H9 (cell line): ENCODE measurements at regions not wholly inside any gene's neighbourhood (a gene's known extent, or its start where the extent isn't known, plus 50 kb on each side); places are given as distances from the start of the nearest gene placed in this dataset.

Experiments used
- DNase-seq: peaks from one replicate; pipeline ENCODE4 v3.0.0-alpha.2; 2017
- H2AFZ ChIP-seq: one replicate; pipeline ENCODE4 v1.6.1; 2013; ENCODE audit warnings: mild to moderate bottlenecking, low read length, control low read depth, moderate library complexity
- H2AK5ac ChIP-seq: 2 replicates; pipeline ENCODE4 v1.6.1; 2013; ENCODE audit warnings: low read length, control low read depth, mixed read lengths; ENCODE audit not compliant: insufficient read length
- H2BK120ac ChIP-seq: one replicate; pipeline ENCODE4 v1.6.1; 2013; ENCODE audit warnings: low read depth, mild to moderate bottlenecking, low read length, control low read depth, inconsistent platforms; ENCODE audit not compliant: poor library complexity, severe bottlenecking
- H2BK12ac ChIP-seq: 2 replicates; pipeline ENCODE4 v1.6.1; 2013; ENCODE audit warnings: low read length, control low read depth, mixed read lengths, low read depth; ENCODE audit not compliant: insufficient read length
- H2BK15ac ChIP-seq: 2 replicates; pipeline ENCODE4 v1.6.1; 2013; ENCODE audit warnings: low read depth, low read length, control low read depth
- H2BK20ac ChIP-seq: one replicate; pipeline ENCODE4 v1.6.1; 2013; ENCODE audit warnings: low read depth, mild to moderate bottlenecking, low read length, control low read depth, inconsistent platforms; ENCODE audit not compliant: poor library complexity, severe bottlenecking
- H2BK5ac ChIP-seq: 2 replicates; pipeline ENCODE4 v1.6.1; 2013; ENCODE audit warnings: low read length, control low read depth, mixed read lengths; ENCODE audit not compliant: insufficient read length
- H3K14ac ChIP-seq: 2 replicates; pipeline ENCODE4 v1.6.1; 2013; ENCODE audit warnings: low read length, control low read depth; ENCODE audit not compliant: insufficient read depth
- H3K18ac ChIP-seq: 2 replicates; pipeline ENCODE4 v1.6.1; 2013; ENCODE audit warnings: low read depth, mild to moderate bottlenecking, mixed read lengths, low read length, control low read depth; ENCODE audit not compliant: insufficient read length
- H3K23ac ChIP-seq: 2 replicates; pipeline ENCODE4 v1.6.1; 2013; ENCODE audit warnings: low read length, control low read depth, mixed read lengths, low read depth; ENCODE audit not compliant: insufficient read length
- H3K23me2 ChIP-seq: 2 replicates; pipeline ENCODE4 v1.6.1; 2013; ENCODE audit warnings: low read depth, mild to moderate bottlenecking, mixed read lengths, low read length, control low read depth; ENCODE audit not compliant: insufficient read length, poor library complexity, severe bottlenecking
- H3K27ac ChIP-seq: 2 replicates; pipeline ENCODE4 v1.5.1; 2013; ENCODE audit warnings: low read length, control low read depth, mixed read lengths, low read depth; ENCODE audit not compliant: insufficient read length
- H3K27me3 ChIP-seq: 2 replicates; pipeline ENCODE4 v1.6.1; 2013; ENCODE audit warnings: low read length, control low read depth, inconsistent platforms; ENCODE audit not compliant: insufficient read depth
- H3K4ac ChIP-seq: 2 replicates; pipeline ENCODE4 v1.6.1; 2013; ENCODE audit warnings: low read depth, mild to moderate bottlenecking, control low read depth, inconsistent platforms, low read length, moderate library complexity
- H3K4me1 ChIP-seq: 2 replicates; pipeline ENCODE4 v1.6.1; 2013; ENCODE audit warnings: low read length, control low read depth, inconsistent platforms; ENCODE audit not compliant: insufficient read depth
- H3K4me2 ChIP-seq: 2 replicates; pipeline ENCODE4 v1.6.1; 2013; ENCODE audit warnings: low read length, control low read depth, mixed read lengths; ENCODE audit not compliant: insufficient read length, insufficient read depth
- H3K56ac ChIP-seq: 2 replicates; pipeline ENCODE4 v1.6.1; 2013; ENCODE audit warnings: low read depth, mild to moderate bottlenecking, mixed read lengths, low read length, control low read depth; ENCODE audit not compliant: insufficient read length
- H3K79me1 ChIP-seq: 2 replicates; pipeline ENCODE4 v1.6.1; 2013; ENCODE audit warnings: low read depth, mild to moderate bottlenecking, moderate library complexity, low read length, control low read depth, inconsistent platforms; ENCODE audit not compliant: insufficient read depth, poor library complexity, severe bottlenecking
- H3K79me2 ChIP-seq: 2 replicates; pipeline ENCODE4 v1.6.1; 2013; ENCODE audit warnings: low read length, control low read depth, inconsistent platforms; ENCODE audit not compliant: insufficient read depth
- H3K9ac ChIP-seq: 2 replicates; pipeline ENCODE4 v1.6.1; 2013; ENCODE audit warnings: low read length, control low read depth, mixed read lengths; ENCODE audit not compliant: insufficient read length; ENCODE audit errors: extremely low read depth
- H3K9me3 ChIP-seq: one replicate; pipeline ENCODE4 v1.6.1; 2013; ENCODE audit warnings: low read depth, low read length, inconsistent platforms; ENCODE audit not compliant: control insufficient read depth
- H3T11ph ChIP-seq: one replicate; pipeline ENCODE4 v1.6.1; 2013; ENCODE audit warnings: mild to moderate bottlenecking, low read length, control low read depth, inconsistent platforms
- H4K20me1 ChIP-seq: one replicate; pipeline ENCODE4 v1.6.1; 2013; ENCODE audit not compliant: control insufficient read depth, insufficient read length, insufficient read depth
- H4K5ac ChIP-seq: 2 replicates; pipeline ENCODE4 v1.6.1; 2013; ENCODE audit warnings: low read depth, mild to moderate bottlenecking, mixed read lengths, low read length, control low read depth; ENCODE audit not compliant: insufficient read length
- H4K8ac ChIP-seq: replicated peaks from 2 replicates; pipeline ENCODE4 v1.6.1; 2013; ENCODE audit warnings: low read length, control low read depth, mixed read lengths, low read depth; ENCODE audit not compliant: insufficient read length
- H4K91ac ChIP-seq: 2 replicates; pipeline ENCODE4 v1.6.1; 2013; ENCODE audit warnings: low read depth, mild to moderate bottlenecking, moderate library complexity, mixed read lengths, low read length, control low read depth; ENCODE audit not compliant: insufficient read length
- H3K27ac Mint-ChIP-seq, 3 experiments: 2 replicates in 2 of 3; 3 replicates in 1 of 3; pipeline ENCODE4 v1.8.0; 2020 to 2021; ENCODE audit warnings: mixed read lengths in 3 of 3, mild to moderate bottlenecking in 1 of 3, moderate library complexity in 1 of 3
- H3K27me3 Mint-ChIP-seq: 2 replicates; pipeline ENCODE4 v1.8.0; 2021; ENCODE audit warnings: low read depth, mild to moderate bottlenecking, moderate library complexity, mixed read lengths
- H3K36me3 Mint-ChIP-seq, 3 experiments: 2 replicates in 2 of 3; 3 replicates in 1 of 3; pipeline ENCODE4 v1.8.0; 2020 to 2021; ENCODE audit warnings: low read depth in 3 of 3, mixed read lengths in 3 of 3; ENCODE audit not compliant: insufficient read depth in 1 of 3
- H3K4me1 Mint-ChIP-seq, 2 experiments: 2 replicates each; pipeline ENCODE4 v1.8.0; 2020; ENCODE audit warnings: mixed read lengths in 2 of 2
- H3K4me3 Mint-ChIP-seq, 2 experiments: 2 replicates in 1 of 2; 3 replicates in 1 of 2; pipeline ENCODE4 v1.8.0; 2020 to 2021; ENCODE audit warnings: mild to moderate bottlenecking in 2 of 2, mixed read lengths in 2 of 2, moderate library complexity in 1 of 2
- H3K9me3 Mint-ChIP-seq, 2 experiments: 2 replicates in 1 of 2; 3 replicates in 1 of 2; pipeline ENCODE4 v1.8.0; 2020; ENCODE audit warnings: mild to moderate bottlenecking in 2 of 2, mixed read lengths in 2 of 2, moderate library complexity in 1 of 2
- CTCF ChIP-seq: fragments of 200-600 bp; sonication (generic); conservative IDR thresholded peaks from 3 replicates; pipeline ENCODE4 v1.8.0; 2021; ENCODE audit warnings: antibody characterized with exemption, mild to moderate bottlenecking
- WGBS: extraction: QIAGEN DNeasy Blood & Tissue Kit; methylation state at CpG from one replicate; pipeline ENCODE4 v1.1.7; 2013; ENCODE audit warnings: missing lambda C conversion rate, low lambda C conversion rate, mixed read lengths; ENCODE audit not compliant: insufficient read length; ENCODE audit errors: extremely low coverage; 5-methylcytosine and 5-hydroxymethylcytosine counted together

GRCh38 chr15:69865369-69865768, 232.3 kb downstream of the TLE3 start:
- Histone ChIP-seq H4K8ac (no peak overlapping the region), H4K91ac (no peak overlapping the region), H3T11ph (no peak overlapping the region), H2BK5ac (no peak overlapping the region), H4K5ac (no peak overlapping the region), H3K23ac (no peak overlapping the region), H3K27ac (no peak overlapping the region), H3K27me3 (no peaks in the 10 kb centered on the region), H2BK12ac (no peak overlapping the region), H3K4ac (no peak overlapping the region), H2BK120ac (no peak overlapping the region), H3K4me2 (no peak overlapping the region), H3K56ac (no peak overlapping the region), H3K9me3 (no peaks in the 10 kb centered on the region), H3K4me1 (no peaks in the 10 kb centered on the region), H3K18ac (no peak overlapping the region), H2BK20ac (no peak overlapping the region), H3K79me2 (no peaks in the 10 kb centered on the region), H2AFZ (no peak overlapping the region), H2AK5ac (no peak overlapping the region), H2BK15ac (no peak overlapping the region), H4K20me1 (no peaks in the 10 kb centered on the region), H3K14ac (no peak overlapping the region), H3K9ac (no peak overlapping the region), H3K23me2 (no peaks in the 10 kb centered on the region), H3K79me1 (no peaks in the 10 kb centered on the region)
- peaks cover 0 to 9% (median 2%) of the 10 kb centered on the region in 3 experiments; a peak in 2 of 7 replicates for H3K36me3 Mint-ChIP-seq
- peaks cover 4% of the 10 kb centered on the region for H3K27me3 Mint-ChIP-seq
- no peak overlapping the region for H3K4me3 Mint-ChIP-seq
- H3K4me1 Mint-ChIP-seq: peaks cover 8 to 14% of the 10 kb centered on the region in 2 experiments
- DNase-seq: no peak
- TF ChIP-seq CTCF: no peak
- H3K27ac Mint-ChIP-seq: no peak overlapping the region
- no CpG with 5 or more reads among the region's 3 CpGs for WGBS
- peaks cover 0 to 3% of the 10 kb centered on the region in 2 experiments; a peak in 1 of 5 replicates for H3K9me3 Mint-ChIP-seq
